WTC11 (cell line): ENCODE measurements at regions not wholly inside any gene's neighbourhood (a gene's known extent, or its start where the extent isn't known, plus 50 kb on each side); places are given as distances from the start of the nearest gene placed in this dataset.

Experiments
- ATAC-seq: fragments of 200-7000 bp; cut with Tn5 transposase; 2 replicates; pipeline ENCODE4 v1.10.0; 2021; ENCODE audit warnings: mild to moderate bottlenecking, moderate library complexity
- CTCF ChIA-PET: fragments of 300-600 bp; sonication (Branson Sonifier 250); formaldehyde crosslinking; loops from one replicate; lab custom pipeline; 2021; ENCODE audit warnings: antibody characterized with exemption; lab: Charles Lee
- POLR2A ChIA-PET: fragments of 350-600 bp; sonication (Branson Sonifier 250); formaldehyde crosslinking; loops from one replicate; lab custom pipeline; 2021; ENCODE audit warnings: antibody characterized with exemption; lab: Charles Lee
- DNase-seq: peaks from one replicate; pipeline ENCODE4 v3.0.0; 2021; ENCODE audit warnings: low spot score
- H3K27ac Mint-ChIP-seq: 2 replicates; pipeline ENCODE4 v1.8.0; 2021; ENCODE audit warnings: mixed read lengths
- H3K27me3 Mint-ChIP-seq: 2 replicates; pipeline ENCODE4 v1.8.0; 2021; ENCODE audit warnings: low read depth, mild to moderate bottlenecking, moderate library complexity, mixed read lengths
- H3K36me3 Mint-ChIP-seq: 2 replicates; pipeline ENCODE4 v1.8.0; 2021; ENCODE audit warnings: mixed read lengths
- H3K4me1 Mint-ChIP-seq: 2 replicates; pipeline ENCODE4 v1.8.0; 2022; ENCODE audit warnings: mixed read lengths
- H3K4me3 Mint-ChIP-seq: 2 replicates; pipeline ENCODE4 v1.8.0; 2021; ENCODE audit warnings: mild to moderate bottlenecking, moderate library complexity, mixed read lengths
- H3K9me3 Mint-ChIP-seq: 2 replicates; pipeline ENCODE4 v1.8.0; 2021; ENCODE audit warnings: mixed read lengths
- AFF4 ChIP-seq: sonication (generic); formaldehyde crosslinking; IDR thresholded peaks from 2 replicates; pipeline ENCODE4 v1.8.1; 2023; ENCODE audit warnings: mild to moderate bottlenecking, missing genetic modification reagents, borderline replicate concordance
- ARID4B ChIP-seq: sonication (generic); formaldehyde crosslinking; IDR thresholded peaks from 2 replicates; pipeline ENCODE4 v1.8.0; 2023; ENCODE audit warnings: missing genetic modification reagents, mild to moderate bottlenecking, borderline replicate concordance
- ATF3 ChIP-seq: sonication (generic); formaldehyde crosslinking; conservative IDR thresholded peaks from 2 replicates; pipeline ENCODE4 v1.8.1; 2022; ENCODE audit warnings: mild to moderate bottlenecking, missing genetic modification reagents
- CREB1 ChIP-seq: sonication (generic); formaldehyde crosslinking; IDR thresholded peaks from 2 replicates; pipeline ENCODE4 v1.8.0; 2023; ENCODE audit warnings: mild to moderate bottlenecking, missing genetic modification reagents
- ELF4 ChIP-seq: sonication (generic); formaldehyde crosslinking; IDR thresholded peaks from 2 replicates; pipeline ENCODE4 v1.8.1; 2022; ENCODE audit warnings: low read depth, mild to moderate bottlenecking, moderate library complexity, missing genetic modification reagents
- ETV6 ChIP-seq: sonication (generic); formaldehyde crosslinking; IDR thresholded peaks from 2 replicates; pipeline ENCODE4 v1.8.1; 2022; ENCODE audit warnings: mild to moderate bottlenecking, missing genetic modification reagents
- GABPB1 ChIP-seq: sonication (generic); formaldehyde crosslinking; IDR thresholded peaks from 2 replicates; pipeline ENCODE4 v1.8.1; 2023; ENCODE audit warnings: mild to moderate bottlenecking, missing genetic modification reagents
- GTF2I ChIP-seq: fragments of 250-450 bp; sonication (Bioruptor Pico); conservative IDR thresholded peaks from 2 replicates; pipeline ENCODE4 v1.4.0; 2021; ENCODE audit warnings: mild to moderate bottlenecking
- IRF2 ChIP-seq: sonication (generic); formaldehyde crosslinking; IDR thresholded peaks from 2 replicates; pipeline ENCODE4 v1.8.0; 2022; ENCODE audit warnings: low read depth, missing genetic modification reagents, borderline replicate concordance
- JUN ChIP-seq: sonication (generic); formaldehyde crosslinking; IDR thresholded peaks from 2 replicates; pipeline ENCODE4 v1.8.0; 2023; ENCODE audit warnings: mild to moderate bottlenecking, missing genetic modification reagents
- MXD4 ChIP-seq: fragments of 250-450 bp; sonication (Bioruptor Pico); IDR thresholded peaks from 2 replicates; pipeline ENCODE4 v1.8.0; 2021; ENCODE audit warnings: mild to moderate bottlenecking, moderate library complexity, borderline replicate concordance
- NR3C1 ChIP-seq: sonication (generic); formaldehyde crosslinking; conservative IDR thresholded peaks from 2 replicates; pipeline ENCODE4 v1.8.1; 2023; ENCODE audit warnings: low read depth, mild to moderate bottlenecking, missing genetic modification reagents
- SMAD4 ChIP-seq: sonication (generic); formaldehyde crosslinking; IDR thresholded peaks from 2 replicates; pipeline ENCODE4 v1.8.0; 2022; ENCODE audit warnings: mild to moderate bottlenecking, missing genetic modification reagents
- SP1 ChIP-seq: sonication (generic); formaldehyde crosslinking; conservative IDR thresholded peaks from 2 replicates; pipeline ENCODE4 v1.8.1; 2022; ENCODE audit warnings: missing genetic modification reagents
- STAT6 ChIP-seq: sonication (generic); formaldehyde crosslinking; conservative IDR thresholded peaks from 2 replicates; pipeline ENCODE4 v1.8.1; 2023; ENCODE audit warnings: mild to moderate bottlenecking, low read depth, missing genetic modification reagents, moderate library complexity
- TP53 ChIP-seq: sonication (generic); formaldehyde crosslinking; IDR thresholded peaks from 2 replicates; pipeline ENCODE4 v1.8.1; 2023; ENCODE audit warnings: mild to moderate bottlenecking, missing genetic modification reagents
- ZMAT4 ChIP-seq: fragments of 250-450 bp; sonication (Bioruptor Pico); IDR thresholded peaks from 2 replicates; pipeline ENCODE4 v1.9.0; 2021; ENCODE audit warnings: mild to moderate bottlenecking
- ZNF281 ChIP-seq: sonication (generic); formaldehyde crosslinking; IDR thresholded peaks from 2 replicates; pipeline ENCODE4 v1.8.0; 2023; ENCODE audit warnings: mild to moderate bottlenecking, missing genetic modification reagents
- ZNF423 ChIP-seq: fragments of 250-450 bp; sonication (Bioruptor Pico); IDR thresholded peaks from 2 replicates; pipeline ENCODE4 v2.1.2; 2022; ENCODE audit warnings: mild to moderate bottlenecking, moderate library complexity
- ZSCAN18 ChIP-seq: fragments of 250-450 bp; sonication (Bioruptor Pico); IDR thresholded peaks from 2 replicates; pipeline ENCODE4 v2.1.2; 2022; ENCODE audit warnings: mild to moderate bottlenecking, moderate library complexity

- POLR2A ChIA-PET = no interaction called here
- ATAC-seq (no peak), DNase-seq (no peak)
- Mint-ChIP-seq H3K27ac (no peak overlapping the region), H3K27me3 (no peaks in the 10 kb centered on the region), H3K4me3 (no peak overlapping the region), H3K9me3 (peaks cover 15% of the 10 kb centered on the region), H3K36me3 (peaks cover 7% of the 10 kb centered on the region), H3K4me1 (0 out of 2 replicates have a peak, but pooled peaks cover 3% of the 10 kb centered on the region)
- no peak for TF ChIP-seq TP53
- no peak for TF ChIP-seq SP1 (CRISPR knock-in tag)
- no peak for TF ChIP-seq GTF2I (CRISPR knock-in tag)
- TF ChIP-seq STAT6 (CRISPR knock-in tag) = no peak
- TF ChIP-seq SMAD4 (CRISPR knock-in tag) = no peak
- CTCF ChIA-PET = no interaction called here
Measured at GRCh38 chr6:8545336-8545735, 110.0 kb upstream of the SLC35B3 start.

- no peaks in the 10 kb centered on the region for H3K4me1 Mint-ChIP-seq
- CTCF ChIA-PET = no interaction called here
- DNase-seq (no peak), ATAC-seq (no peak)
- H3K27me3 Mint-ChIP-seq = no peaks in the 10 kb centered on the region
- no peak overlapping the region for H3K27ac Mint-ChIP-seq
- peaks cover 14% of the 10 kb centered on the region for H3K36me3 Mint-ChIP-seq
- POLR2A ChIA-PET = no interaction called here
- H3K4me3 Mint-ChIP-seq = no peak overlapping the region
- H3K9me3 Mint-ChIP-seq = peaks cover 24% of the 10 kb centered on the region
- TF ChIP-seq MXD4 (CRISPR knock-in tag) (no peak), IRF2 (CRISPR knock-in tag) (no peak), ZNF423 (CRISPR knock-in tag) (no peak), JUN (CRISPR knock-in tag) (no peak), NR3C1 (no peak), ATF3 (CRISPR knock-in tag) (no peak), GABPB1 (CRISPR knock-in tag) (no peak), ARID4B (no peak), ZNF281 (CRISPR knock-in tag) (no peak), CREB1 (CRISPR knock-in tag) (no peak), ETV6 (CRISPR knock-in tag) (no peak), ZMAT4 (CRISPR knock-in tag) (no peak), ZSCAN18 (CRISPR knock-in tag) (no peak), AFF4 (CRISPR knock-in tag) (no peak), ELF4 (CRISPR knock-in tag) (no peak)
Measured at GRCh38 chr6:8543714-8544113, 108.4 kb upstream of the SLC35B3 start.
